NCI-H446 treated with DMSO at 0.1 percent for 48 hours (cell line): ENCODE measurements at regions not wholly inside any gene's neighbourhood (a gene's known extent, or its start where the extent isn't known, plus 50 kb on each side); places are given as distances from the start of the nearest gene placed in this dataset.
A peak's percentile ranks its signal among the peaks of the same experiment; 100 is the strongest.
"Not testable (repeated sequence)": the region's sequence is repeated elsewhere in the genome, so short reads cannot be mapped to it uniquely, and the experiment has no call there.

Experiments used
- DNase-seq: peaks from one replicate; lab custom pipeline; 2025; lab: John Stamatoyannopoulos, UW

DNA sequence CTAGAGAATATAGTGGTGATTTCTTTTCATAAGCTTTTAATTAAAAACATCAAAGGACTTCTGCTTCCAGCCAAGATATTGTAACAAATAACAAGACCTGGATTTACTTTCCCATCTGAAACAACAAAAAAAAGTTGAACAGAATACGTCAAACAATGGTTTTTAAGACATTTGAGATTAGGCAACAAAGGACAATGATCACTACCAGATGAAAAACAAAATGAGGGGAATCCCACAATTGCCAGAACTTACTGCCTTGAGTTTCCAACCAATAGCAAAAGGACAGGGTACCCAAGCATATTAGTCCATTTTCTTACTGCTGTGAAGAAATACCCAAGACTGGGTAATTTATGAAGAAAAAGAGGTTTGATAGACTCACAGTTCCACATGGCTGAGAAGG, 341.4 kb upstream of the INTU start:
- no peak for DNase-seq

DNA sequence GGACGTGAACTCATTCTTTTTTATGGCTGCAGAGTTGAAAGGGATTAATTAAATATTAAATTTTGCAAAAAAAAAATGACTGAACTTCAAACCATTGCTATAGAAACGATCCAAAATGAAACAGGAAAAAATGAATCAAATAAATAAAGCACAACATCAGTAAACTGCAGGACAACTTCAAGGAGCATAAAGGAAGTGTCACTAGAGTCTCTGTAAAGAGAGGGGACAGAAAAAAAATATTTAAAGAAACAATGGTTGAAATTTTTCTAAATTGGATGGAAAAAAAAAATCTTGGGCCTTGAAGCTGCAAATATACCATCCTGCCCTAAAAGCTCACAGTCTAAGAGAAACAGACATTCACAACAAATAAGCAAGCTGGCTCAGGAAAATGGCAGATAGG, 339.3 kb upstream of the INTU start:
- no peak for DNase-seq

DNA sequence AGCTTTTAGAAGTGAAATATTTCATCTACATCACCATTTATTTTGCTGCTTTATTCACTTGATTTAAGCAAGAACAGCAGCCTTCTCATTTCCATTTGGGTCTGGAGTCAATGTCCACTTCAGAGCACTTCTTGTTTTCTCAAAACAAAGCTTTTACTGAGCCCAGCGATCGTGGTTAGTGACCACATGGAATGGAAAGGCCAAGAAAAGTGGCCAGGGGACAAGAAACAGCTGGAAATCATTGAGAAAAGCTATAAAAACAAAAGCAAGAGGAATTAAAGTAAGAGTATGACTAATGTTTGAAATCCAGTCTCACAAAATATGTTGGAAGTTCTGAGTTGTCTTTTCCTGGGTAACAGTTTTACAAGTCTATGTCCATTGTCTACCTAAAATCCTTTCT, 328.4 kb upstream of the INTU start:
- DNase-seq, result no peak

DNA sequence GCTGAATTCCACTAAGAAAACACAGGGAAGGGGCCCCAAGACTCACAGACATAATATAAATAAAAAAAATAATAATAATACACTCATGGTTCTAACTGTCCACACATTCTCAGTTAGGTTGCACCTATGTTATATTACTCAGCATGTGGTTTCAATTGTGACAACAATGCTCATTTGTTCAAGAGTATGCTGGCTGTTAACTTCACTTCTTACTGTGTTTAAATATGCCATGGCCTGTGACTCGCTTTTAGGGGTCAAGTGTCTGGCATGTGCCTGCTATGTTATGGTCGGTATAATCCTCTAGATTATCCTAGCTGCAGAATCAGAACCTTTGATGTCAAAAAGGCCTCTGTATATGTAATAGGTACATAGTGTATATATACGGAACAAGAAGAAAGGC, 324.8 kb upstream of the INTU start:
- DNase-seq, result no peak

DNA sequence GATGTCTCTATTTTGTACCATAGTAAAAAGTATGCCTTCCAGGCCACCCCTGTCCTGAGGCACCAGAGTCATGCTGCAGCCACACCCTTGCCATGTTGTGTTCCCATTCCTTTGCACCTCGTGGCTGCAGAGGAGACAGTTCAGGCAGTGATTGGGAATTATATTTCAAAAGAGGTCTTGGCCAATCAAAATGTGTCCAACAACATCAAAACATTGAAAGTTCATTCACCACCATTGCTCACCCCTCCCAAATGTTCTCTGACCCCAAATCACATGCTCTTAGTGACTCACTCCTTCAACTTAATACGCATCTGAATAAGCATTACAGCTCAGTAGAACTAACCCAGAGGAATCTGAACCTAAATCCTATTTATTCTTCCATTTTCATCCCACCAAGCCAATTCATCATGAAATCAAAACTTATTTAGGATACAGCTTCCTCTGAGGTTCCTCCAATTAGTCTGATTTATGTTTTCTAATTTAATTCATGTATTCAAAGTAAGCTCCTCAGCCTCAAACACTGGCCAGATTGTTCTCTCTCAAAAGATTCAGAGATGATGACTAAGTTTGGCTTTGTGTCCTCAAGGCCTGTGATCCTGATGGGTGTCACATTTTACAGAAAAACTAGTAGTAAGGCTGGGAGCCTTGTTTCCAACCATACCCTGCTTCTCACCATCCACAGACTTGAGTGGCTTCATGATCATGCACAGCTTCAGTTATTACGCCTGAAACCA, 323.2 kb upstream of the INTU start:
- DNase-seq, result no peak

DNA sequence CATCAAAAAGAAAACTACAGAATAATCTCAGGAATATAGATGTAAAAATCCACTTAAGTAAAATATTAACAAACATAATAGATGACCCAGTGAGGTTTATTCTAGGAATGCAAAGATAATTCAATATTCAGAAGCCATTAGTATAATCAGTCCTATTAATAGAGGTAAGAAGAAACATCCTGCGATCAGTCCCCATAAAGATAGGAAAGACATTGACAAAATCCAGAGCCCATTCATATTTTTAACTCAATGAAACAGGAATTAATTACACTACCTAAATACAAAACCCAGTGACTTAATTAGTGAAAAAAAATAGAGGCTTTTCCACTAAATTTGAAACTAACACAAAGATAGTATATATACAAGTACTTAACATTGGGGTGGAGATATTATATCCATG, 321.4 kb upstream of the INTU start:
- no peak for DNase-seq

DNA sequence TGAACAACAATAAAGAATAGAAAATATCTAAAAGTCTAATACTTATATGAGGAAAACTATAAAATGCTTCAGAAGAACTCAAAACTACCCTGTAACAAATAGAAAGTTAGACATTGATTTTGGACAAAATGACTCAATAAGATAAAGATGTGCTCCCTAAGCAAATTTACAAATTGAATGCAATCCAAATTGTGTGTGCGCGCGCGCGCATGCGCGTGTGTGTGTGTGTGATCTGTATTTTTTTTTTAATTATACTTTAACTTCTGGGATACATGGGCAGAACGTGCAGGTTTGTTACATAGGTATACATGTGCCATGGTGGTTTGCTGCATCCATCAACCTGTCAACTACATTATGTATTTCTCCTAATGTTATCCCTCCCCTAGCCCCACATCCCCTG, 320.8 kb upstream of the INTU start:
- no peak for DNase-seq

DNA sequence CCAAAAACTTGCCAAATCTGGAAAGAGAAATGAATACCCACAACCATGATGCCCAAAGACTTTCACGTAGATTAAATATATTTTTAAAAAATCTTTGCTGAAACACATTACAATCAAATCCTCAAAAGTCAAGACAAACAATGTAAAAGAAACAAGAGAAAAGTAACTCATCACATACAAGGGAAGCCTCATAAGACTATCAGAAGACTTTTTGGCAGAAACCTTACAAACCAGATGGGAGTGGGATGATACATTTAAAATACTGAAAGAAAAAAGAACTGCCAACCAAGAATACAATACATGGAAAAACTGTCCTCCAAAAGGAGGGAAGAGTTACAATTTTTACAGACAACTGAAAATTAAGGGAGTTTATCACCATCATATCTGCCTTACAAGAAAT, 319.0 kb upstream of the INTU start:
- no peak for DNase-seq

DNA sequence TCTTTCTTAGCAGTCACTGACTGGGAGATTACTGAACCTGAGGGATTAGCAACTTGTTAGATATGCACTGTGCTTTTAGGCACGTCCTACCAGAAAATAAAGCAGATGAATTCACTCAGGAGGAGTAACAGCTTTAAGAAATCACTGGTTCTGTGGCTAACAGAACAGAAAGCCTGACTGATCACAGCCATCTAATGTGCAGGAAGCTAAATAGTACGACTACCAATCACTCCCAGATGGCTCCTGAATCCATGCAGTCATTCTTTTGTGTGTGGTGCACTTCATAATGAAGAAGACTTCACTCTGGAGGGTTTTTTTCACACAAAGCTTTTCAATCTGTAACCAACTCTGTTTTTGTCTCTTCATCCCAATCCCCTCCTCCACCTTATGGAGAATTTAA, 305.3 kb upstream of the INTU start:
- no peak for DNase-seq

DNA sequence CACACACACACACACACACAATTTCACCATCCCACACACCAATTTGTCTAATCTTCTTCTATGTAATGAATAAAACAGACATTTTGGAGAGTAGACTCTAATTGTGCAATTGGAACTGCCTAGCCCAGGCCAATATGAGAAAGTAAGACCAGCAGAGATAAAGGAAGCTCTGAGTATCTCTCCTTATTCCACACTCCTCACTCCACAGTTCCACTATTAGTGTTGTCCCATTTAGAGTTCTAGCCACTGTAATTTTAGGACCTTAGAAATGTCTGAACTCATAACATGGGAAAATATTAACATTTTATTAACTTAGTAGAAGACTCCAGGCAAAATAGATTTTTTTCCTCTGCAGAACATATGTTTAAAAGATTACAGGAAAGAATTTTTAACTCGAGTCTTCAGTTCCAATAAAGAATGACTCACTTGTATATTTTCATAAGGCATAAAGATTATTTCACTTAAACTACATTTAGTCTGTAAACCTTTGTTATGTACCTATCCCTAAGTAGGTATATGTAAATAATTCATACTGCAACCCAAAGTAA, 297.6 kb upstream of the INTU start:
- no peak for DNase-seq

DNA sequence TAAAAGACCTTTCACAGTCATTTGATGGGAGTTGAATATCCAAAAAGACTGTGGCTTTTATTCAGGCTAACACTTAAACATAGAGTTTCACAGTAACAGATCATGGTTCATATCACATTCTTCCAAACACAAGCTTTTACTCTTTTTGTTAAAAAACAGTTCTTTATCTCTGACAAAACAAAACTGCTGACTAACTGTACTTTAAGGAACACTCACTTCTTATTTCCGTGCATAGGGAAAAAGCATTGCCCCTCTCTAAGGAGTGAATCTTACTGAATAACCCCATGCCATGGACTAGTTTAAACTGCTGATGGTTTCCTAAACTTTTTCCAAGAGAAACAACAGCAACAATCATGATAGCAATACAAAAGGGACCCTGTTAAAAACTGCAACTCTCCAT, 297.0 kb upstream of the INTU start:
- no peak for DNase-seq

DNA sequence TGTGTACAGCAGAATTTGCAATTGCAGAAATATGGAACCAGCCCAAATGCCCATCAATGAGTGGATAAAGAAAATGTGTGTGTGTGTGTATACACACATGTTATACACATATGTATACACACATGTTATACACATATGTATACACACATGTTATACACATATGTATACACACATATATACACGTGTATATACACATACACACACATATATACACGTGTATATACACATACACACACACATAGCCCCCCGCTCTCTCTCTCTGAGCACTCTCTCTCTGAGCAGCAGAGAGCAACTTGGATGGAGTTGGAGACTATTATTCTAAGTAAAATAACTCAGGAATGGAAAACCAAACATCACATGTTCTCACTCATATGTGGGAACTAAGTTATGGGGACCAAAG, 289.6 kb upstream of the INTU start:
- not testable (repeated sequence) for DNase-seq

DNA sequence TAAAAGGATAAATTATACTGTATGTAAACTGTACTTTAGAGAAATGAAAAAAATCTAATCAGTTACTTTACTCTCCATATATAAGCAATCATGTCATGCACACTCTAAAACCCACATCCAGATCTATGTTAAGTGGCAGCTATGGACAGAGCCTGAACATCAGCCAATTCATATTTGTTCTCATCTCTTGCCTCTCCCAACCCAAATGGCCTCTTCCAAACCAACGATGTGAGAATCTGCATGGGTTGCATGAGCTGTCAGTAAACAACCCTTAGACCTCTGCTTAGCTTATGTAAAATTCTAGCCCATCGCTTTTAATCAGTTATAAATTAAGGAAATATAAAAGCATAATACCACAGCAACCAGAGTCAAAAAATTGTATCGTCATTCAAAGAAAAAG, 288.7 kb upstream of the INTU start:
- no peak for DNase-seq

DNA sequence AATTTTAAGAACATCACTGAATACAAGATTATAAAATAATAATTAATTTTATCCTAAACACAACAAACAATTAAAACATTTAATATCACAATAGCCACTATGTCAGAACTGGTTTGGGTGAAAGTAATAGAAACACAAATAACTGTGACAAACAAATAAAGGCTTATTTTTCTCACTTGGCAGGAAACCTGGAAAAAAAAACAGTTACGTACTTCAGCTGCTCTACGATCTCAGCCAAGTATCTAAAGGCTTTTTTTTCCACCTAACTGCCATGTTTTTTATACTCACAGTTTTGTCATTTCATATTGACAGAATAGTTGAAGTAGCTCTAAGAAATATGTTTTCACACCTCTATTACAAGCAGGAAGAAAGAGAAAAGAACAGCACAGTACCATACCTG, 284.8 kb upstream of the INTU start:
- peak; percentile 12 for DNase-seq

DNA sequence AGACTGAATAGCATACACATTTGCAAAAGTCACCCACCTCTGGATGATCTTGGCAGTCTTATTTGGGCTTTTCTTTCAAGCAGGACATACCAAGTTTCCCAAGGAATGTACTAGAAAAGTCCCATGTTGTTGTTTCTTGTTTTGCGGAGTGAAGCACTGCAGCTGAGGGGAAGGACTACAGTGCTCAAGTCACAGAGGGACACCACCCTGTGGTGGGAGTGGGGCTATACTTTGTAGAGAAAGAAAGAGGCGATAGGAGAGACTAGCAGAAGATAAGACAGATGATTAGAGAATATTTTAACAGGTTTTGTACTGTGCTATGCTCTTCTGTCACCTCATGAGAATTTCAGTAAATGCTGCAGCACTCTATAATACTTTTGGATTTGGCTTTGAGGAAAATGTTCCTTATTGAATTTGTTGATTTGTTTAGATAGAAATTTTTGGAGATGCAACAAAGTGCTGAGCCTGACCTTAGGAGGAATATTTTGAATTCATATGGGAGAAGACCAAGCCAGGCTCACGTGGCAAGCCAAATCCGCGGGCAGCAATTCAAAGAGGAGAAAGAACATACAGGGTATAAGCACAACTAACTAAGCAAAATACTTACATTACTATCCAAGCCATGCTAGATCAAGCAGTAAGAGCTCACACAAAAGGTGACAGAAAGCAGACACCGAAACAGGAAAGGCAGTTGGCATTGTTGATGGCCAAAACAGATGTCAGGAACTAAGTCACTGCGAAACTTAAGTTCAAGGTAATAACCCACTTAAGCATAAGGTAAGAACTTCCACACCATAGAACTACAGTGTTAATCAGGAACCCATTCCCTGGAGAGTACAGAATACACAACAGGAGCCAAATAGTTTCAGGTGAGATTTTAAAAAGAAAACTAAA, 280.3 kb upstream of the INTU start:
- no peak for DNase-seq

DNA sequence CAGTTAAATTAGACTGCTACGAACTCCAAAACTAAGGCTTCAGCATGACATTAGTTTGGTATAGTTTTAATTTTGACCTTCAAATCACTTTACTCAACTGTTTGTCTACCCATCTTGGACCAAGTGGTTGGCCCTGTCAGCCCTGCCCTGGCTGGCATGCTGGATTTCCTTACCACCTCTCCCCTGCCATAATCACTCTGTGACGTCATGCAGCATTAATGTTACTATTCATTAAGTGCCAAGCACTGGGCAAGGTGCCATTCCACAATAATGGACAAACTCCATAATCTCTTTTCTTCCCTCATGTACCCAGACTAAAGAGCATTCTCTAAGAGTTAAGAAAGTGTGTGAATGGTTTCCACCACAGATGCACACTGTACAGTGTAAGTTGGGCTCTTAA, 277.0 kb upstream of the INTU start:
- peak; percentile 57 for DNase-seq

DNA sequence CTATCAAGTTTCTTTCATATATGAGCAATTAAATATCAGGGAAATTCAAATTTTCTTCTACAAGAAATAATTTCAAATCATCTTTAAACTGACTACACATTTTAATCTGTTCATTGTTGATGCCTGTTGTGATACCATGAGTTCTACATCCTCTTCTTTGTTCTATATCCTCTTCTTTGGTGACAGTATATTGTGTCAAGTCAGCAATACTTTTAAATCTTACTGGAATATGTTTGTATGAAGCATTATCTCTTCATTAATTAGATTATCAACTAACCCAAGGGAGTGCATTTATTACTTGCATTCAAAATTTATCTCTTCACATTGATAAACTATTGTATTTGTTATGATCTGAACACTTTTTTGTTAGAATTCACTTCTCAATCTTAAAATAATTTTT, 275.0 kb upstream of the INTU start:
- no peak for DNase-seq

DNA sequence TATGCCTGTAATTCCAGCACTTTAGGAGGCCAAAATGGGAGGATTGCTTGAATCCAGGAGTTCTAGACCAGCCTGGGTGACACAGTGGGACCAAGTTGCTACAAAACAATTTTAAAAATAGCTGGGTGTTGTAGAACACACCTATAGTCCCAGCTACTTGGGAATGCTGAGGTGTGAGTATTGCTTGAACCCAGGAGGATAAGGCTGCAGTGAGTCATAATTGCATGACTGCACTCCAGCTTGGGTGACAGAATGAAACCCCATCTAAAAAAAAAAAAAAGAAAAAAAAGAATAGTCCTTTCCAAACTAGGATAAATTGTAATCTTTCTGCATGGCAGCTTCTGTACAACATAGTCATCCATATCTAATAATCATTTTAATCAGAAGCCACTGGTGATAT, 270.1 kb upstream of the INTU start:
- DNase-seq, result no peak

DNA sequence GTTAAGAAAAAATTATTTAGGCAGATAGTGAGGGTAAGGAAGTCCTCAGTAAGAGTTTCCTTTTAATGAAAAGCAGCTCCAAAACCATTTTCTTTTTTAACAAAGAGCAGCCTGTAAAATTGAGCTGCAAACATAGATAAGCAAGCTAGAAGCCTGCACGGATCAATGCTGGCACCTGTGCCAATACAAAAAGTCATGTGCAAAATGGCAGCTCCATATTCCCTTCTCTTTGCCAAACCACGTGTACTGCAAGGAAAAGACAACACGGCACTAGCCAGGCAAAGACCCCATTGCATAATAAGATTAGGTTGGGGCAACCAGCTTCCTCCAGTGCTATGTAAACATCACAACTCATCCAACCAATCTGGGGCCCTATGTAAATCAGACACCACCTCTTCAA, 268.4 kb upstream of the INTU start:
- no peak for DNase-seq

DNA sequence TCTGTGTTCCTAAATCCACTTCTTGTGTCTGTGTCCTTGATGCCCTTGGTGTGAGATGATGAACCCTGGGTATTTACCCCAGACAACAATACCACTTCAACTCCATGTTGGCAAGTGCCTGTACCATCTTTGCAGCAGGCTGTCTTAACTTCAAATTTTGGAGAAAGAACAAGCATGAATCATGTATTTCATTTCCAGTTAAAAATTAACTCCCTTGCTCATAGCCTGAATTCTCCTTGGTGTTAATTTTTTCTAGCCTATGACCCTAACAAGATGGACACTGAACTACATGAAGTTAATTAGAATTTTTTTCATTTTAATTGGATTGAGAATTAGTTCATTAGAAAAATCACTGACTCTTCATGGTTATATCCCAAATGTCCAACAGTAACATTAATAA, 267.8 kb upstream of the INTU start:
- DNase-seq, result no peak

DNA sequence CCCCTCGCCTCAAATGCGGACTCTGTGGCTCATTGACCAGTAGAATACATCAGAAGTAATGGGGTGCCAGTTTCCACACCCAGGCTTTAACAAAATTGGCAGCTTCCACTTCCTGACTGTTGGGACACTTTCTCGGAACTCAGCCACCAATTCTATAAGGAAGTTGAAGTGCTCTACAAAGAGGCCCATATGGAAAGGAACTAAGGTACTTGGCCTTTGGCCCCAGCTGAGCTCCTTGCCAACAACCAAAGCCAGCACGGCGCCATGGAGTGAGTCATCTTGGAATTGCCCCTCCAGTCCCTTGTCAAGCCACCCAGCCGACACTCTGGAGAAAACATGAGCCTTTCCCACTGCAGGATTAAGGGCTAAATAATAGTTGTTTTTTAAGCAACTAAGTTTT, 262.2 kb upstream of the INTU start:
- DNase-seq, result peak; percentile 86

DNA sequence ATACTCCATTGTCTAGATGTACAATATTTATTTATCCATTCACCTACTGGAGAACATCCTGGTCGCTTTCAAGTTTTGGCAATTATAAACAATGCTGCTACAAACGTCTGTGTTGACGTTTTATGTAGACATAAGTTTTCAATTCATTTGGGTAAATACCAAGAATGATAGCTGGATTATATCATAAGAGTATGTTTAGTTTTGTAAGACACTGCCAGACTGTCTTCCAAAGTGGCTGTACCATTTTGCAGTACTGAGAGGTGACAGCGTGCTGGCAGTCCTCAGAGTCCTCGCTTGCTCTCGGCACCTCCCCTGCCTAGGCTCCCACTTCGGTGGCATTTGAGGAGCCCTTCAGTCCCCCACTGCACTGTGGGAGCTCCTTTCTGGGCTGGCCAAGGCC, 253.3 kb upstream of the INTU start:
- no peak for DNase-seq

DNA sequence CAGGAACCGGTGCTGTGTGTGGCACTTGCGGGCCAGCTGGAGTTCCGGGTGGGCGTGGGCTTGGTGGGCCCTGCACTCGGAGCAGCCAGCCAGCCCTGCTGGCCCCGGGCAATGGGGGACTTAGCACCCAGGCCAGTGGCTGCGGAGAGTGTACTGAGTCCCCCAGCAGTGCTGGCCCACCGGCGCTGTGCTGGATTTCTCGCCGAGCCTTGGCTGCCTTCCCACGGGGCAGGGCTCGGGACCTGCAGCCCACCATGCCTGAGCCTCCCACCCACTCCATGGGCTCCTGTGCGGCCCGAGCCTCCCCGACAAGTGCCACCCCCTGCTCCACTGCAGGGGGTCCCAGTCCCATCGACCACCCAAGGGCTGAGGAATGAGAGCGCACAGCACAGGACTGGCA, 252.8 kb upstream of the INTU start:
- DNase-seq, result not testable (repeated sequence)
